GM23338 (cell line): ENCODE measurements at regions not wholly inside any gene's neighbourhood (a gene's known extent, or its start where the extent isn't known, plus 50 kb on each side); places are given as distances from the start of the nearest gene placed in this dataset.
"Not testable (repeated sequence)": the region's sequence is repeated elsewhere in the genome, so short reads cannot be mapped to it uniquely, and the experiment has no call there.

ENCODE experiments used
- CREB1 ChIP-seq: fragments of 250-450 bp; sonication (Bioruptor Pico); IDR thresholded peaks from 2 replicates; pipeline ENCODE4 v1.5.0; 2020; ENCODE audit warnings: low read depth, mild to moderate bottlenecking, moderate library complexity
- CTCF ChIP-seq, 2 experiments: fragments of 200-600 bp in 1 of 2; sonication (generic) in 1 of 2; conservative IDR thresholded peaks; 2 replicates each; pipeline versions ENCODE4 v1.5.1 to v1.6.1; 2016 to 2017; ENCODE audit warnings: antibody characterized with exemption in 2 of 2, low read depth in 2 of 2, mild to moderate bottlenecking in 2 of 2, moderate library complexity in 1 of 2
- ETS1 ChIP-seq: IDR thresholded peaks from 2 replicates; pipeline ENCODE4 v1.6.1; 2016; ENCODE audit warnings: antibody characterized with exemption
- EZH2 ChIP-seq: fragments of 200-600 bp; sonication (generic); IDR thresholded peaks from one replicate; pipeline ENCODE4 v1.8.0; 2017; ENCODE audit warnings: antibody characterized with exemption, mild to moderate bottlenecking, low read depth; ENCODE audit not compliant: unreplicated experiment
- EZH2phosphoT487 ChIP-seq: fragments of 200-600 bp; sonication (generic); IDR thresholded peaks from one replicate; pipeline ENCODE4 v1.8.1; 2018; ENCODE audit warnings: antibody characterized with exemption; ENCODE audit not compliant: unreplicated experiment
- JUNB ChIP-seq: IDR thresholded peaks from one replicate; pipeline ENCODE4 v1.6.1; 2016; ENCODE audit warnings: antibody characterized with exemption; ENCODE audit not compliant: unreplicated experiment
- NANOG ChIP-seq: IDR thresholded peaks from 2 replicates; pipeline ENCODE4 v1.6.1; 2016; ENCODE audit warnings: antibody characterized with exemption, borderline replicate concordance
- POLR2AphosphoS5 ChIP-seq: IDR thresholded peaks from 2 replicates; pipeline ENCODE4 v1.6.1; 2016; ENCODE audit warnings: antibody characterized with exemption, low read depth
- REST ChIP-seq: IDR thresholded peaks from one replicate; pipeline ENCODE4 v1.6.1; 2018; ENCODE audit warnings: antibody characterized with exemption; ENCODE audit not compliant: unreplicated experiment
- STAT1 ChIP-seq: IDR thresholded peaks from one replicate; pipeline ENCODE4 v1.6.1; 2016; ENCODE audit warnings: antibody characterized with exemption; ENCODE audit not compliant: unreplicated experiment
- ZNF114 ChIP-seq: fragments of 250-450 bp; sonication (Bioruptor Pico); IDR thresholded peaks from 2 replicates; pipeline ENCODE4 v1.5.0; 2020; ENCODE audit warnings: mild to moderate bottlenecking, moderate library complexity
- ZNF331 ChIP-seq: fragments of 250-450 bp; sonication (Bioruptor Pico); IDR thresholded peaks from 2 replicates; pipeline ENCODE4 v1.5.0; 2020; ENCODE audit warnings: low read depth, mild to moderate bottlenecking, moderate library complexity

- not testable (repeated sequence) for TF ChIP-seq CTCF (conservative IDR thresholded peaks at IDR 0.05; ENCODE audit: low read depth in 2 of 2); POLR2AphosphoS5; ZNF331; EZH2; CREB1 (CRISPR knock-in tag); REST; JUNB; STAT1; EZH2phosphoT487; ZNF114 (CRISPR knock-in tag); ETS1; NANOG
These were observed 90.8 kb upstream of the EMCN start for GRCh38 chr4:100608651-100609050.
